Stimulated activated CD4-positive, alpha-beta T cell treated with anti-CD3 and anti-CD28 coated beads, Interleukin-4, amount 100 ng/mL, for 1 hour (primary cell): ENCODE measurements at regions not wholly inside any gene's neighbourhood (a gene's known extent, or its start where the extent isn't known, plus 50 kb on each side); places are given as distances from the start of the nearest gene placed in this dataset.

Experiments
- DNase-seq: peaks from one replicate; pipeline ENCODE4 v3.0.0-alpha.2; 2020

DNA sequence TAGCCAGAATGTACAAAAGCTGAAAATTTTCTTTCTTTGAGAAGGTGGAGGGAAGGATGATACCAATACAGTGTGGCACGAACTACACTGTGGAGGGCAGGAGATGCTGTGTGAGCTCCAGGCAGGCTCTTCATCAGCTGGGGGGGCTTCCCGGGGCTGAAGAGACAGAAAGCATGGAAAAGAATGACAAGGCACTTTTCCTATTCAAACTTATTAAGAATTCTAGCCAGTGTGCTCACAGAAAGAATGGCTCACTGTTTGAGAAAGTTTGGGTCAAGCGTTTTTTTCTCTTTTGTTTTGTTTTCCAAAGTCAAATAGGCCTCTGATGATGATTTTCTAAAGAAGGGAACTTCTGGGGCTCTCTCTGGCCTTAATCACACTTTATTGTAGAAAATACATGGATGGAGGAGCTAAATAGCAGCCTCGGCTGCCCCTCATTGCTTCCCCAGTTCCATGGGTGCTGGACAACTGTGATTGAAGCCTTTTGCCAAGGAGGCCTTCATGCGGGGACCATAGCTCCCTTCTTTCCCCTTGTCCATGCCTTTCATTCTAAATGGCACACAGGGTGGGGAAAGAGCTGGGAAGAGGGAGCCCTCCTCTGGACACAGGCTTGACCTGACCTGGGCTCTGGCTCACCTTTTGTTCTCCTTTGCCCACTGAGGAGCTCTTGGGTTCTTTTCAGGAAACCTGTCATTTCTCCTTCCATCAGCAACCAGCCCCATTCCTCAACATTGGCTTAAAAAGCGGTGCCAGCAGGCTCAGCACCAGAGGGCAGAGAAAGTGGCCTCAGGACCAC lies 130.6 kb downstream of the TDRD15 start:
- no peak for DNase-seq

DNA sequence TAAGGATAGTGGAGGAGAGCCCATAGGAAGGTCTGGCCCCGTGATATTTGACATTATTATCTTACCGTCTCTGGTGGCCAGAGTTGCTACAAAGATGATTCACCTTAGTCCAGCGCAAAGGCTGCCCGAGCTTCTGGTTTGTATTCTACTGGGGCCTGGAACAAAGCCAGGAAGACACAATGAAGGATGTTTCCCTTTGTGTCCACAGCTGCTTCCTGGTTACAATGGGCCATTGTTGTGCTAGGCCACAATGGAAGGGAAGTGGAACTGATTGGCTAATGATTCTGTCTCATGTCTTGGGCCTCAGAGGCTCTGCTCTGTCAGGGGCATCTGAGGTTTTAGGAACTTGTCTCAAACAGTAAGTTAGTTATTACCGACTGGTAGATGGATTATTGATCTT lies 132.2 kb downstream of the TDRD15 start:
- no peak for DNase-seq

DNA sequence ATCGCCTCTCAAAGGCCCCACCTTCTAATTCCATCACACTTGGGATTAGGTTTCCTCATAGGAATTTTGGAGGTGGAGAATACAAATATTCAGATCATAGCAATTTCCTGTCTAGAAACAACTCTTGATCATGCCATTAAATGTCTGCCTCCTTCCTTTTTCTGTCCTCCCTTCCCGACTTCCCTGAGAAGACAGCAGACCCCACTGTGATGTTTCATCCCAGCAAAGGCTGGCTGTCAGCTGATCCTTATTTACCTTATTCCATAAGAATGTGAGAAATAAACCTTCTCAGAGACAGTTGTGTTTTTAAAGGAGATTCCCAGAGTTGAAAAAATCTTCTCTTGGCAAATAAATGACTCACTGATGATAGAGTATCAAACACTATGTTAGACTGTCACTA lies 133.9 kb downstream of the TDRD15 start:
- no peak for DNase-seq

DNA sequence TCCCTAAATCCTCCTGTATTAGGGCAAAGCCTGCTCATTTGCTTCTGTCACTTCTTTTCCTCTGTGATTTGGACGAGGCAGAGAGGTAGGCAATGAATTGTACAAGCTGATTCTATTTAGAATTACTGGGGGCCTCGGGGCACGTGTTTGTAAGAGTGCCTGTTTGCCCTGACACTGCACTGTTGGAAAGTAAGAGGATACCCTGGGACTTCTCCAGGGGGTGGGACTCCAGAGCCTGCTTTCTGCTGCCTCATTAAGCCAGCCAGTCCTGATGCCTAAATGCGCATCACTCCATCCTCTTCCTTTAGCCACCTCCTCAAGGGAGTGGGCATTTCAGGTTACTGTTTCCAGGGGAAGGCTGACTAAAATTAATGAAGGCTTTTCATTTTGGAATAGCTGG lies 134.3 kb downstream of the TDRD15 start:
- no peak for DNase-seq

DNA sequence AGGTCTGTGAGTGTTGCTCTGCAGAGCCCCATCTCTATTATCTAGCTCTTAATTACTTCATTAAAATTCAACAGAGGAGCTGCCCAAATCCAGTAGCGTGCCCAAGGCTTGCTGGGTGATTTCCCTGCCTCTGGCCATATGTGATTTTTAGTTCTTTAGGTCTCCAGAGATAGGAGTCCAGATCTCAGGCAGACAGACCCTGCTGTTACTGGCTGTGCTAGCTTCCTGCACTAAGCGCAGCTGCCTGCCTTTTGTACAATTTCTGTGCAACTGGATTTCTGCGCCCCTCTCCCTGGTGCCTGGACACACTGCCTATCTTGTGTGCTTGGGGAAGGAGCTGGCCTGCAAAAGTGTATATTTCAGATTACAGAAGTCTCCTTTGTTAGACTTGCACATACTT lies 136.5 kb downstream of the TDRD15 start:
- no peak for DNase-seq

DNA sequence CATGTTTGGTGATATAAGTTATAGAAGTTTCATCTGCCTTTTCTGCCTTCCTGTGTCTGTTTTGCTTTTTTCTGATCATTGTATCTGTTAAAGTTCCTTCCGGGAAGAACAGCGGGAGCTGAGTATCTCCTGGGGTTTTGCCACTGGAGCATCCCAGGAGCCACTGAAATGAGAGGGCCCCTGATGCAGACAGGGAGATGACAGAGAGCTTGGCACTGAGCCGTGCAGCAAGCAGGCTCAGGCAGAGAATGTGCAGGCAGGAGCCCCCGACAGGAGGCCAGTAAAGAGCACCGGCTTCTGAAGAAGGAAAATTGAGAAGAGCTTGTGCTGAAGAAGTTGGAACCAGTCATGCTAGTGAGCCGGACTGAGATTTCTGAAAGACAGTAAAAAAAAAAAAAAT lies 137.8 kb downstream of the TDRD15 start:
- DNase-seq: no peak

DNA sequence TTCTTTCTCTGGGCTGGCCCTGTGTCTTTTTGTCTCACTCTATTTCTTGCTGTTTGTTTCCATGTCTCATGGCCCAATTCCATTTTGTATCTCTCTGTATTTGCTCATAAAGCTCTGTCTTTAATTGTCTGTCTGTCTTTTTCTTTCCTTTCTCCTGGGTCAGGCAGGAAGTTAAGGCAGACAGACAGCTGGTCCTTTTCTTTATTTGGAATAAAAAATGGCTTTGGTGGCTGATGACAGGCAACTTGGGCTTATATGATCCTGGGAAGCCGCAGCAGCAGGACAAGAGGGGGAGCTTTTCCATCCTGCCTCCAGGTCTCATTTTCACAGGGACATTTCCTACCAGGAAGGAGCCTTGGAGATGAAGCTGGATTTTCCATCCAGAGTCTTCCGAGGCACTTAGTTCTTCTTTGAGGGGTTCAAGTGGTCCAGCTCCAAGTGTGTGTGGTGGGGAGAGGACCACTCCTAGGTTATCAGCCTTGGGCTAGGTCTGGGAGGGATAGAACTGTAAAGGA lies 138.7 kb downstream of the TDRD15 start:
- DNase-seq: no peak

DNA sequence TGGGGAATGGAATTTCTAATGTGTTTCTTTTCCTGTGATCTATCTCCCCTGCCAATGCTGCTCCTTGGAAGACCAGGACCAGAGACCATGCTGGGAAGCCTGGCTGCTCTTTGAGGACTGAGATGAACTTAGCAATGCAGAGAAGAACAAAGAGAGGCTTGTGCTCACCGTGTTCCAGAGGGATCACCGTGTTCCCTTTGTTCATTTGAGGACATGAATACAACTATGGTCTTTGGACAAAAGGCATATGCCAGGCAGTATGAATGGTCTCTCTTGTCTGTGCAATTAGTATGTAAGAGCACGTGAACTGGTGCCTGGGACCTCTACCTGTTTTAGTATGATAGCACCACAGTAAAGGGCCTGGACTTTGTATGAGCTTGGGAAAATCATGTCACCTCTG lies 139.9 kb downstream of the TDRD15 start:
- no peak for DNase-seq

DNA sequence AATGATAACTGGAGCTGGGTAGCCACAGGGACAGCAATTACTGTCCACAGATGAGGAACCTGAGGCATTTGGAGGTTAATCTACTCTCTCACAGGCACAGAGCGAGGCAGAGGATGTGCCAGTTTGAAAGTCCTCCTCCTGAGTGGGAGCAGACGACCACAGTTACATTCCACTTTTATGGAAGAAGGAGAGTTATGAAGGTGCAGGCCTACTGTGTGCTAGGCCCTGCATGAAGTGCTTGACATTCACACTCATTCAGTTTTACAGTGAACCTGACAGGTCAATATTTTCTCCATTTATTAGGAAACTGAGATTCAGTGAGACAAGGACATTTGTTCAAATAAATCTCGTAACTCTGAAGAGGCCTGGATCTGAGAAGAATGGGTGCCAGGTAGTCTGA lies 142.0 kb downstream of the TDRD15 start:
- no peak for DNase-seq

DNA sequence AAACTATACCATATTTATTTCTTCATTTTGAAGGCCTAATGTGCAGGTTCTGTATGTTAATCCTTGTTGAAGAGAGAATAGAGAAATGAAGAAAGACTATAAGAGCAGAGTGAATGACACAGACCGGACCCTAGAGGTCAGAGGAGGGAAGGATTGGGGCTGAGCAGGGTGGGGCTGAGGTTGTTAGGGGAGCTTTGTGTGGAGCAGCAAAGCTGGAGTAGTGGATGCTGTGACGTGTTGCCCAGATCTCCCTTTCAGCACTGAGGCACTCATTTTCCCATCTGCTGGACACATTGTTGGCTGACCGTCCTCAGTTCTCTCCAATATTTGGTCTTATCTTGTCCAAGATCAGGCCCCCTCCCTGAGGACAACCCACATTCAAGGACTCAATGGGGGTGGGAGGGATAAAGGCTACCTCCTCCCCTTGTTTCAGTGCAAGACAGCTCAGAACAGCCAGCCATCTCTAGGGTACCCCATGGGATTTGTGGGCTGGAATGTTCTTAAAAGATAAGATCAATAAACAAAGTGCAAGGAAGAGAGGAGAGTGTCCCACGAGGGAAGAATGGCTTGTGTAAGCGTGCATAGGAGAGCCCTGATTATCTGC lies 143.6 kb downstream of the TDRD15 start:
- no peak for DNase-seq

DNA sequence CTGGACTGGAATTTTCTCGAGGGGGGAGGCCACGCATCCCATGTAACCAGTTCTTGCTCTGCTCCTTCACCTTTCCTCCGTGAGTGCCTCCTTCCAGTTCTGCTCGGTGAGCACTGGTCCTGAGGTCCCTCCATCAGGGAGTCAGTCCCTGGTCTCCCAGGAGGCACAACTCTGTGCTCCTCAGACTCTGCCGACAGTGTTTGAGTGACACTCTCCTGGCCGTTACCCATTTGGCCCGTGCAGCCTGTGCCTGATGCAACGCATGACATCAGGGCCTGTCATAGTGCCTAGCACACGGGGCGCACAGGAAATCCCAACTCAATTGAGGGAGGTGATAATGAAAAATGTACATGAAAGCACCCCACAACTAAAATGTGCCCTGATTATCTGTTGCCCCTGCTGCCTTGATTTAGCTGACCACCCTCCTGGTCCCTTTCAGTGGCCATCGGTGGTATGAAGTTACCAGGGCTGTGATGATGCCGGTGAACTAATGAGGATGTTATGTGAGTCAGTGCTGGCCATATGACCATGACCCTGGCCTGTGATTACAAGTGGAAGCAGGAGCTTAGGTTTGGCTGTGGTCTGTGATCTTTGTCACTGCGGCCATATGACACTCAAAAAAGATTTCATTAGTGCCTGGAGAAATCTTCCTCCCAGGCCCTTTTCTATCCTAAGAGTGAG lies 144.6 kb downstream of the TDRD15 start:
- DNase-seq: no peak

DNA sequence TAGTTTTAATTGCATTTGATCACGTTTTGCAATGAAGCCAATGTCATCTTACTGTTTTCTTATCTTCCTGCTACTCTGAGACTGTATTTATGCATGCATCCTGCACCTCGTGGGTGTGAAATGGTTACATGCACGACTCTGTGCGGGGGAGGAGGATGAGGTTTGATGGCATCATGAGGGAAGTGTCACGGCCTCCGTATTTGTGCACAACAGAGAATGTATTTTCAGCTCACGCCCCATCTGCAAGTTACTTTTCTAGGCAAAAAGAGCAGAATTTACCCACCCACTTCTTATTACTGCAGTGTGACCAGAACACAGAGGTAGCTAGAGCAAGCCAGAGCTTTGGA lies 145.1 kb downstream of the TDRD15 start:
- no peak for DNase-seq

DNA sequence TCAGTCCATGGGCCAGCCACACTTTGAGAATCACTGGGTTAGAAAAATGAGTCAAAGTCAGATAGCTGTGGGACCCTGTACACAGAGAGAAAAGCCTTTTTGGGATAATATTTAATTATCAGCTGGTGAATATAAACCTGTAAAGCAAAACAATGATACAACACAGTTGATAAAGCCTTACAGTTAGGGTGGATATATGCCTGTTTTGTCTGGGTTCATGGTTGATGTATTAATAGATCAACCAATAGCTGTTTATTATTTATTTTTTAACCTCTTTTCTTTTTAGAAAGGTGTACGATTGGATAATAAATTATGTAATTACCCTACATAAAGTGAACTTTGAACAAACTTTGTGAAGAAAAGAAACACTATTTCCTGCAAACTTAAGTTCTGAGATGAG lies 145.6 kb downstream of the TDRD15 start:
- DNase-seq: no peak

DNA sequence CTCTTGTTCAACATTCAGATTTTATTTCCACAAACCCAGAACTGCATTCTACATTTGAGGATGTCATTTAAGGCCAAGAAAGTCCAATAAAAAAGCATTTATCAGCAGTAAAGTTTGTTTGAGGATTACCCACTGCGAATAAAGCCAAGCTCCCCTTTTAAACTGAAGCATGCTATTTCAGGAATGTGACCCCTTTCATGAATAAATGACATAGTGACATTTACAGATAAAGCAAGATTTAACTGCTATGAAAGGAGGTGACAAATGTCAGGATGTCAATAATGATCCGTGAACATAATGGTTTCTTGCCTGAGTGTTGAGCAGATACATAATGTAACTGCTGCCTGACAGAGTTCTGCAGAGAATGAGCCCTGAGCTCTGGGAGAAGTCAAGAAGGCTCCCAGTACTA lies 146.3 kb downstream of the TDRD15 start:
- DNase-seq: no peak

DNA sequence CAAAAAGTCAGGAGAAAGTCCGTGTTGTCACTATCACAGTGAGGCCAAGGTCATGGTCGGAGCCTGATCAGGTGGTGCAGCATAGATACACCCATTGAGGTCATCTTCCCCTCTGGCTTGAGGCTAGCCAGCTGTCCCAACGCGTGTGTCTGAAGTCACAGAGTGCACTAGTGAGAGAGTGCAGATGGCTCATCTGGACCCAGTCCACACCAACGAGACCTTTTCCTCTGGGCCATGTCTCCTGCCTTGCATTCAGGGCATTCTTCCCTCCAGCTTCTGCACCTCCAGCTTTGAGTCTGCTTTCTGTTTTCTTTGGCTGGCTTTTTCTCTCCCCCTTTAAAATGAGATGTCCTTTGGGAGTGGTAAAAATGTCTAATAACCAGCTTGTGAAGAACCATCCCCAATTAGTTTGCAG lies 146.9 kb downstream of the TDRD15 start:
- DNase-seq: no peak

DNA sequence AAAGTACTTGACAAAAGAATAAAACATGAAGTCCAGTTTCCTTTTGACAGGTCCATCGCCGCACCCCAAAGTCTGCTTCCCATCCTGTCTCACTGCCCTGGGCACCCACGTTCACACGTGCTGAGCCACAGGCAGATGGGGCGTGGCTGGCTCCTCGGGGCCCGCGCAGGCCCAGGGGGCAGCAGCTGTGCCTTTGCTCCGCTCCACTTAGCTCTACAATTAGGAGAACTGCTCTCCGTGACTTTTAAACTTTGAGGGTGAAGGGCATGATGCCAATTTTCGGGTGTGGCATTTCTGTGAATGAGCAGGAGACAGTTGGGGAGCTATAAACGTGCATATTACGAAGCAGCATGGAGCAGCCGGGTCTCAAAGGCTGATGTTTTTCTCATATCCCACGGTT lies 152.4 kb downstream of the TDRD15 start:
- no peak for DNase-seq

DNA sequence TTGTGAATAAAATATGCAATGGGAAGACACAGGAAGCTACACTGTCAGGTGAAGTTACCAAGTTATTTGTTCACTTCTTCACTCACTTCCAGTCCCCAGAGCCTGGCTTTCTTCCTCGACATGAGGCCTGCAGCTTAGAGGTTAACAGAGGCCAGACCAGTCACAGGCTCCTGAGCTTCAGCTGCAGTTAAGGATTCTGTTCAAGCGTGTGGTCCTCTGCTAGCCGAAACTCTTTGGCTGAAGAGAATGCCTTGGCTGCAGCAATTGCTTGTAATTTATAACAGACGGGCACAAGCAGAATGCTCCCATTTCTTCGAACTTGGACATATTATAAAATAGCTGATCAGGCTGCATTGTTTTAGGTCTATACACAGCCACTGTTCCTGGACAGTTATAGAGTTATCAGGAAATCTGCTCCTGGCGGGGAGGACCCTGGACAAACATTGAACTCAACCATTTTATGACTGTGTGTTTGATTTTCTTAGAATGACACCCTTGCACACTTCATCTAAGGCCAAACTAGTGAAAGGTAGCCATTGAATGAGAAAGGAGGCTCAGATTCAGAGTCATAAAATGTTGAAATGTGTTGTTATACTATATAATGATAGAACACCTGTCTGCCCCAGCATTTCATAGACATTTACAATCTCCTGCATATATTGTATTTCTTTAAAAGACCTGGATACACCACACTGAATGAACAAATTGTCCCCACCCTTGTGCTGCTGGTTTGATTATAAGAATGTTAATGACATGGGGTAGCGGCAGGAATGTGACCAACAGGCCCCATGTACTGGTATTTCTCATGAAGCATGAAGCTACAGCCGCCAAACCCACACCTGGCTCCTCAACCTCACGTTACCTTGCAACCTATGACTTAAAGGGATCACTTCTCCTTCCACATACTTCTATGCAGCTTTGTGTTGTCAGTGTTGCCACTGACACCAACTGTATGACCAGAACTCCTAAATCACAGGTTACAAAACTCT lies 153.6 kb downstream of the TDRD15 start:
- DNase-seq: no peak

DNA sequence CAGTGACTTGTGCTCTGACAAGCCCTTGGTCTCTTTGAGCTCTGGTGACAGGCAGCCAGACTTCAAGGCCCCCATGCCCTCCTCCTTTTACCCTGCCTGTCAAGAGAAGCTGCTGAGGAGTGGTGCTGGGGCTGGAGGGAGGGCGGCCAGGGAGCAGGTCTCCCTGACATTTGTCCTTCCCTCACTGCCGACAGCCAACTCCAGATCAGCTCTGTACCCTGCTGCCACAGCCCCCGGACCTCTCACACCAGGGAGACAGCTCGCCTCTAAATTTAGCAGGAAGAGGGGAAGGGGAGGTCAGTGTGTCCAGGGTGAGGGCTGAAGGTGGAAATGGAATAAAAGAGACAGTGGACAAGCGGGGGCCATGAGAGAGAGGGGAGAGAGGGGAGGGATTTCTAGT lies 155.8 kb downstream of the TDRD15 start:
- no peak for DNase-seq

DNA sequence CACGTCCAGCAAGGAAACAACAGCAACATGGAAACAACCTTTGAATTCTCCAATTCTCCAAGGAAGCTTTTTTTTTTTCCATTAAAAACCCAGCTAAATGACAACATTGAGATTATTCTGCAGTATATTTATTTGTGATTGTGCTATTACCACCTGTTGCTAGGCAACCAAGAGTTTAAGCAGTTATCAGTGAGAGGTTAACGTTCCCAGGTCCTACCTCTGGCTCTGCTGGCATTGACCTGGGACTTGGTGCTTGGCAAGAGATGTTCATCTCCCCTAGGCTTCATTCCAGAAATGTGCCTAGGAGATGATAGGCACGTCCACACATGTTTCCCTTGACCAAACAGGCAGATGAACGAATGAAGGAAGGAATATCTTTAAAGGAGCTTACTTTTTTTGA lies 157.0 kb downstream of the TDRD15 start:
- no peak for DNase-seq

DNA sequence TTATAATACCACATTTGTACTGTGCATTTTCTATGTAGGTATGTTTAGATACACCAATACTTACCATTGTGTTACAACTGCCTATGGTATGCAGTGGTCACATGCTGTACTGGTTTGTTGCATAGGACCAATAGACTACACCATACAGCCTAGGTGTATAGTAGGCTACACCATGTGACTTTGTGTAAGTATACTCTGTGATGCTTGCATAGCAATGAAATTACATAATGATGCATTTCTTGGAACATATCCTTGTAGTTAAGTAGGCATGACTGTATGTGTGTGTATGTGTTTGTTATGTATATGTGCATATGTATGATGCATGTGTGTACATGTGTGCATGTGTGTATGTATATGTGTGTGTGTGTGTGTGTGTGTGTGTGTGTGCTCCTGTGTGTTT lies 157.6 kb downstream of the TDRD15 start:
- DNase-seq: no peak

DNA sequence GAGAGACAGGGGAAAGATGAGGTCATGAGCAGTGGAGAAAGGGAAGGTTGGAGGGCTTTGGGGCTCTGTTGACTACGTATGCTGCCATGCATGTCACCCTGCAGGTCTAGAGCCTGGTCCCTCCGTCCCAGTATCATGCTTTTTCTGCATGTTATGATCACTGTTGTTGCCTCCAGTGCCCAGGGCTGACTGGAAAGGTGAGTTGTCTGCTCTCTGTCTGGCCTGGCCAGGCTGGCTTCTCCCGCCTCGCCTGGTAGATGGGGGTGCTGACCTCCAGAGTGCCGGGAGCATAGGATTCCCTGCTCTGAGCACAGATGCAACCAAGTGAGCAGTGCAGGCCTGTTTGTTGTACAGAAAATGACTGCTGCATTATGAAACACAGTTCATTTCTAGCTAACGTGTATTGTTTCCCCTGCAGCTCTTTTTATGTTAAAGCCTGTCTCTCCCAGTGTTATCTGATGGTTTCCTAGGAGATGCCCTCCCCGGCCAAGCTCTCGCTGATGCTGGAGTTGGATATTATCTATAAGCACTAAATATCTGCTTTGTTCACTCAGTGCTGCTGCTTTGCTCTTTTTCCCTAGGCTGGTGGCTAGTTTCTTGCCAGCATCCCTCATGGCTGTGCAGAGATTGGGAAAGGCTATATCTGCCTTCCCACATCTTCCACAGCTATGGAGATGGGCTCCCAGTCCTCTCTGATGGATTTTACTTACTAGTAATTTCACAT lies 158.2 kb downstream of the TDRD15 start:
- DNase-seq: no peak

DNA sequence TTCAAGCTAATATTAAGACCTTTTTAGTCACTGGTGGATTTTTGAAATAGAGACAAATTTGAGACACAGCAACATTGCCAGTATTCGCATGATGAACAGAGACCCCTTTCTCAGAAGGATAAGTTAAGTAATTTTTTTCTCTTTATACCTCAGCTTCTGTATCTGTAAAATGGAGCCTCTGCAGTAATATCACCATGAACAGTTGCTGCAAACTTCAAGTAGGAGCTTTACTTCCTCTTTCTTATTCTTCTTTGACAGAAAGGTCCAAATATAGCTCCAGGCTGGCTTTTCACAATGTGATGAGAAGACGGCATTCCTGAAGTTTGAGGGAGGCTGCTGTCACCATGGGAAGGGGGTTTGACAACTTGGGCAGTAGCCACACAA lies 158.7 kb downstream of the TDRD15 start:
- no peak for DNase-seq
